HG03064 (cell line): ENCODE measurements at regions not wholly inside any gene's neighbourhood (a gene's known extent, or its start where the extent isn't known, plus 50 kb on each side); places are given as distances from the start of the nearest gene placed in this dataset.
"Not testable (repeated sequence)": the region's sequence is repeated elsewhere in the genome, so short reads cannot be mapped to it uniquely, and the experiment has no call there.

Source experiments
- ATAC-seq: cut with Tn5 transposase; IDR thresholded peaks from one replicate; pipeline ENCODE4 v1.9.1; 2021; ENCODE audit warnings: low read depth; ENCODE audit not compliant: unreplicated experiment

GRCh38 chr6:94713446-94713845 lies 863.9 kb upstream of the MANEA start:
- no peak for ATAC-seq

- no peak for ATAC-seq
Measured at GRCh38 chr6:94698773-94699172, 878.6 kb upstream of the MANEA start.

GRCh38 chr6:94687255-94687654 lies 890.1 kb upstream of the MANEA start:
- not testable (repeated sequence) for ATAC-seq

GRCh38 chr6:94683409-94683808 lies 893.9 kb upstream of the MANEA start:
- no peak for ATAC-seq

GRCh38 chr6:94680669-94681212 lies 896.6 kb upstream of the MANEA start:
- ATAC-seq: no peak

GRCh38 chr6:94673251-94673650 lies 904.1 kb upstream of the MANEA start:
- no peak for ATAC-seq

- ATAC-seq: no peak
Measured at GRCh38 chr6:94670017-94670416, 907.3 kb upstream of the MANEA start.

GRCh38 chr6:94668876-94669275 lies 908.5 kb upstream of the MANEA start:
- no peak for ATAC-seq

GRCh38 chr6:94658929-94659328 lies 918.4 kb upstream of the MANEA start:
- ATAC-seq: no peak

GRCh38 chr6:94651239-94651638 lies 926.1 kb upstream of the MANEA start:
- ATAC-seq: no peak

GRCh38 chr6:94645191-94645590 lies 932.1 kb upstream of the MANEA start:
- no peak for ATAC-seq

- ATAC-seq: no peak
Measured at GRCh38 chr6:94639564-94639963, 937.8 kb upstream of the MANEA start.

GRCh38 chr6:94636780-94637385 lies 940.5 kb upstream of the MANEA start:
- ATAC-seq: no peak

- no peak for ATAC-seq
Measured at GRCh38 chr6:94623586-94623985, 953.7 kb upstream of the MANEA start.

GRCh38 chr6:94622783-94623182 lies 954.6 kb upstream of the MANEA start:
- no peak for ATAC-seq

- no peak for ATAC-seq
Measured at GRCh38 chr6:94600636-94601035, 976.7 kb upstream of the MANEA start.

GRCh38 chr6:94597487-94597886 lies 979.8 kb upstream of the MANEA start:
- ATAC-seq: no peak

- ATAC-seq: no peak
Measured at GRCh38 chr6:94590416-94590815, 986.9 kb upstream of the MANEA start.

GRCh38 chr6:94588301-94588700 lies 989.0 kb upstream of the MANEA start:
- no peak for ATAC-seq

- no peak for ATAC-seq
Measured at GRCh38 chr6:94584211-94584610, 993.1 kb upstream of the MANEA start.

GRCh38 chr6:94570581-94570980 lies 1006.8 kb upstream of the MANEA start:
- ATAC-seq: no peak

GRCh38 chr6:94562846-94563245 lies 1014.5 kb upstream of the MANEA start:
- ATAC-seq: no peak
